Spleen (tissue), 7 donors: ENCODE measurements at regions not wholly inside any gene's neighbourhood (a gene's known extent, or its start where the extent isn't known, plus 50 kb on each side); places are given as distances from the start of the nearest gene placed in this dataset.
"Not testable (repeated sequence)": the region's sequence is repeated elsewhere in the genome, so short reads cannot be mapped to it uniquely, and the experiment has no call there.

Experiments used
- POLR2A ChIP-seq, 3 donors: fragments of 450-650 bp; IDR thresholded peaks; one replicate each; pipeline ENCODE4 v1.5.1; 2017; ENCODE audit warnings: antibody characterized with exemption in 3 of 3, mild to moderate bottlenecking in 1 of 3
- TF ChIP-seq, protein P1 (sequence below), 11 experiments: fragments of 200-600 bp in 7 of 11; fragments of 450-650 bp in 4 of 11; sonication (generic) in 4 of 11; IDR thresholded peaks in 8 of 11; conservative IDR thresholded peaks in 3 of 11; 1 replicate in 7 of 11; 2 replicates in 4 of 11; pipeline versions ENCODE4 v1.4.0 to v1.8.0; 2016 to 2021; ENCODE audit warnings: antibody characterized with exemption in 11 of 11, inconsistent platforms in 4 of 11, mild to moderate bottlenecking in 1 of 11
- donor health status: DM: no; HTN: no; CAD: no; lungs with moderate emphysema.
- donor health status: DM: no; HTN: no; CAD: no.
- donor health status: DM: no; HTN: no; CAD: no.

DNA sequence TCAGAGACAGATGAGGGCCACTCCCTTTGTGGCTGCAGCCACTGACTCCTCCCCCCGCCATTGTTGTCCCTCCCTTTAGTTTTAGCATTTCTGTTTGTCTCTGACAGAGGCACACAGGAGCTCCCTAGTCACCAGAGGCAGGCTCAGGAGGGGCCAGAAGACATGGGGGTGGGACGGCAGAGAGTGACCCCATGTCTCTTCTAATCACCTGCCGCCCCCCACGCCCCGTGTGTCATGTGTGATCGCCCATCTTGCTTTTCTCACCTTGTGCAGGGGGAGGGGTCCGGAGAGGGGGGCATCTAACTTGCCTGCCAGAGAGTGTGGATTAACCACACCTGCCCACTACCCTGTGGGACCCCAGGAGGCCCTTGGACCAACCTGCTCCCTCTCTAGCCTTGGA, 246.7 kb upstream of the TP53TG3C start:
- TF ChIP-seq, protein P1, sequence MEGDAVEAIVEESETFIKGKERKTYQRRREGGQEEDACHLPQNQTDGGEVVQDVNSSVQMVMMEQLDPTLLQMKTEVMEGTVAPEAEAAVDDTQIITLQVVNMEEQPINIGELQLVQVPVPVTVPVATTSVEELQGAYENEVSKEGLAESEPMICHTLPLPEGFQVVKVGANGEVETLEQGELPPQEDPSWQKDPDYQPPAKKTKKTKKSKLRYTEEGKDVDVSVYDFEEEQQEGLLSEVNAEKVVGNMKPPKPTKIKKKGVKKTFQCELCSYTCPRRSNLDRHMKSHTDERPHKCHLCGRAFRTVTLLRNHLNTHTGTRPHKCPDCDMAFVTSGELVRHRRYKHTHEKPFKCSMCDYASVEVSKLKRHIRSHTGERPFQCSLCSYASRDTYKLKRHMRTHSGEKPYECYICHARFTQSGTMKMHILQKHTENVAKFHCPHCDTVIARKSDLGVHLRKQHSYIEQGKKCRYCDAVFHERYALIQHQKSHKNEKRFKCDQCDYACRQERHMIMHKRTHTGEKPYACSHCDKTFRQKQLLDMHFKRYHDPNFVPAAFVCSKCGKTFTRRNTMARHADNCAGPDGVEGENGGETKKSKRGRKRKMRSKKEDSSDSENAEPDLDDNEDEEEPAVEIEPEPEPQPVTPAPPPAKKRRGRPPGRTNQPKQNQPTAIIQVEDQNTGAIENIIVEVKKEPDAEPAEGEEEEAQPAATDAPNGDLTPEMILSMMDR (IDR thresholded peaks at IDR 0.05 in 8 of 11, conservative IDR thresholded peaks at IDR 0.05 in 3 of 11): not testable (repeated sequence)
- not testable (repeated sequence) for TF ChIP-seq POLR2A (IDR thresholded peaks at IDR 0.05)
